K562 (cell line): ENCODE measurements at regions not wholly inside any gene's neighbourhood (a gene's known extent, or its start where the extent isn't known, plus 50 kb on each side); places are given as distances from the start of the nearest gene placed in this dataset.

Experiments used
- ATF2 ChIP-seq: sonication (generic); formaldehyde crosslinking; IDR thresholded peaks from 2 replicates; pipeline ENCODE4 v1.8.1; 2022; ENCODE audit warnings: missing genetic modification reagents
- FOXA3 ChIP-seq, 2 experiments: fragments of 450-650 bp in 1 of 2; sonication (generic) in 1 of 2; formaldehyde crosslinking; IDR thresholded peaks in 1 of 2; conservative IDR thresholded peaks in 1 of 2; 2 replicates each; pipeline versions ENCODE4 v1.4.0 to v1.8.0; 2020 to 2022; ENCODE audit warnings: mild to moderate bottlenecking in 2 of 2, missing genetic modification reagents in 1 of 2
- GTF2E2 ChIP-seq: fragments of 200-800 bp; sonication (Bioruptor generic); IDR thresholded peaks from 2 replicates; pipeline ENCODE4 v1.6.1; 2016; ENCODE audit warnings: missing genetic modification characterization, missing compliant biosample characterization
- HMGN3 ChIP-seq: IDR thresholded peaks from 2 replicates; pipeline ENCODE4 v1.6.1; 2011; ENCODE audit warnings: borderline replicate concordance, low read depth, mild to moderate bottlenecking, mixed read lengths, low read length; ENCODE audit not compliant: insufficient read length; ENCODE audit errors: extremely low read depth
- PCBP2 ChIP-seq: fragments of 200-400 bp; formaldehyde crosslinking; IDR thresholded peaks from 2 replicates; pipeline ENCODE4 v1.6.1; 2018; ENCODE audit warnings: low read length, low read depth, mild to moderate bottlenecking, moderate library complexity; ENCODE audit not compliant: poor library complexity, severe bottlenecking
- RFX5 ChIP-seq: IDR thresholded peaks from 2 replicates; pipeline ENCODE4 v1.6.1; 2011; ENCODE audit warnings: low read depth, mild to moderate bottlenecking, improper control_type of control experiment, low read length
- SP1 ChIP-seq: sonication (generic); formaldehyde crosslinking; IDR thresholded peaks from 2 replicates; pipeline ENCODE4 v1.8.1; 2022; ENCODE audit warnings: mild to moderate bottlenecking, missing genetic modification reagents
- TGIF2 ChIP-seq: sonication (generic); formaldehyde crosslinking; IDR thresholded peaks from 2 replicates; pipeline ENCODE4 v1.8.1; 2022; ENCODE audit warnings: mild to moderate bottlenecking, missing genetic modification reagents, moderate library complexity
- XRCC5 ChIP-seq: fragments of 200-400 bp; formaldehyde crosslinking; IDR thresholded peaks from 2 replicates; pipeline ENCODE4 v1.6.1; 2017; ENCODE audit warnings: low read depth, mild to moderate bottlenecking, low read length
- ZBTB11 ChIP-seq, 3 experiments: fragments of 200-800 bp in 1 of 3; fragments of 250-450 bp in 1 of 3; fragments of 450-650 bp in 1 of 3; sonication (Bioruptor Pico) in 1 of 3; sonication (Bioruptor generic) in 1 of 3; formaldehyde crosslinking in 1 of 3; IDR thresholded peaks; 2 replicates each; pipeline versions ENCODE4 v1.6.1 to v1.8.0; 2016 to 2022; ENCODE audit warnings: mild to moderate bottlenecking in 2 of 3, missing genetic modification characterization in 2 of 3, missing compliant biosample characterization in 1 of 3, moderate library complexity in 1 of 3

- TF ChIP-seq ATF2, result no peak
- no peak for TF ChIP-seq RFX5
- TF ChIP-seq TGIF2, result no peak
- TF ChIP-seq PCBP2, result no peak
- TF ChIP-seq HMGN3, result no peak
- no peak for TF ChIP-seq FOXA3 (CRISPR knock-in tag; conservative IDR thresholded peaks at IDR 0.05 in 1 of 2, IDR thresholded peaks at IDR 0.05 in 1 of 2)
- no peak for TF ChIP-seq SP1 (CRISPR knock-in tag)
- no peak for TF ChIP-seq GTF2E2 (tag)
- no peak for TF ChIP-seq ZBTB11 (CRISPR knock-in tag; IDR thresholded peaks at IDR 0.05)
- TF ChIP-seq XRCC5, result no peak
These were observed 156.3 kb upstream of the SLC1A4 start (continued) for GRCh38 chr2:64832936-64833335.
